ENCODE measurements at regions not wholly inside any gene's neighbourhood (a gene's known extent, or its start where the extent isn't known, plus 50 kb on each side); places are given as distances from the start of the nearest gene placed in this dataset.
"Not testable (repeated sequence)": the region's sequence is repeated elsewhere in the genome, so short reads cannot be mapped to it uniquely, and the experiment has no call there.

- DNase-seq (ENCODE audit: low read depth in 3 of 3): no peak
Observed at GRCh38 chr9:38185647-38186403, 116.8 kb upstream of the SHB start.

- DNase-seq (ENCODE audit: low read depth in 3 of 3): no peak
Observed at GRCh38 chr9:38183994-38184568, 115.1 kb upstream of the SHB start.

- no peak for DNase-seq (ENCODE audit: low read depth in 3 of 3)
Observed at GRCh38 chr9:38182321-38182720, 113.3 kb upstream of the SHB start.

GRCh38 chr9:38181866-38182265 lies 112.8 kb upstream of the SHB start:
- DNase-seq (ENCODE audit: low read depth in 3 of 3): no peak

GRCh38 chr9:38181232-38181631 lies 112.2 kb upstream of the SHB start:
- no peak for DNase-seq (ENCODE audit: low read depth in 3 of 3)

GRCh38 chr9:38180656-38181055 lies 111.6 kb upstream of the SHB start:
- DNase-seq (ENCODE audit: low read depth in 3 of 3): no peak

- no peak for DNase-seq (ENCODE audit: low read depth in 3 of 3)
Observed at GRCh38 chr9:38179965-38180364, 110.9 kb upstream of the SHB start.

GRCh38 chr9:38178237-38178636 lies 109.2 kb upstream of the SHB start:
- no peak for DNase-seq (ENCODE audit: low read depth in 3 of 3)

- no peak for DNase-seq (ENCODE audit: low read depth in 3 of 3)
Observed at GRCh38 chr9:38177680-38178079, 108.7 kb upstream of the SHB start.

- DNase-seq (ENCODE audit: low read depth in 3 of 3): no peak
Observed at GRCh38 chr9:38176251-38176650, 107.2 kb upstream of the SHB start.

GRCh38 chr9:38175423-38175822 lies 106.4 kb upstream of the SHB start:
- no peak for DNase-seq (ENCODE audit: low read depth in 3 of 3)

- no peak for DNase-seq (ENCODE audit: low read depth in 3 of 3)
Observed at GRCh38 chr9:38172586-38172985, 103.6 kb upstream of the SHB start.

- no peak for DNase-seq (ENCODE audit: low read depth in 3 of 3)
Observed at GRCh38 chr9:38171926-38172325, 102.9 kb upstream of the SHB start.

GRCh38 chr9:38171538-38171884 lies 102.5 kb upstream of the SHB start:
- no peak for DNase-seq (ENCODE audit: low read depth in 3 of 3)

GRCh38 chr9:38170763-38171537 lies 101.9 kb upstream of the SHB start:
- DNase-seq (ENCODE audit: low read depth in 3 of 3): not testable (repeated sequence)

- not testable (repeated sequence) for DNase-seq (ENCODE audit: low read depth in 3 of 3)
Observed at GRCh38 chr9:38170155-38170554, 101.1 kb upstream of the SHB start.

GRCh38 chr9:38166501-38166900 lies 97.5 kb upstream of the SHB start:
- DNase-seq (ENCODE audit: low read depth in 3 of 3): no peak

- no peak for DNase-seq (ENCODE audit: low read depth in 3 of 3)
Observed at GRCh38 chr9:38164659-38165221, 95.7 kb upstream of the SHB start.

- DNase-seq (ENCODE audit: low read depth in 3 of 3): no peak
Observed at GRCh38 chr9:38163518-38163917, 94.5 kb upstream of the SHB start.

GRCh38 chr9:38162332-38163211 lies 93.5 kb upstream of the SHB start:
- DNase-seq (ENCODE audit: low read depth in 3 of 3): no peak

GRCh38 chr9:38160613-38161215 lies 91.7 kb upstream of the SHB start:
- peak; percentile 24 to 39 (median 25) for DNase-seq (ENCODE audit: low read depth in 3 of 3)
